OCI-LY1 (cell line): ENCODE measurements at regions not wholly inside any gene's neighbourhood (a gene's known extent, or its start where the extent isn't known, plus 50 kb on each side); places are given as distances from the start of the nearest gene placed in this dataset.

Experiments
- CTCF ChIP-seq: fragments of 200-600 bp; sonication (generic), shearing (Covaris generic); IDR thresholded peaks from 2 replicates; pipeline ENCODE4 v1.5.1; 2017; ENCODE audit warnings: mild to moderate bottlenecking, antibody characterized with exemption, low read length, moderate library complexity, mixed read lengths
- EZH2 ChIP-seq: fragments of 200-600 bp; sonication (generic), shearing (Covaris generic); IDR thresholded peaks from 2 replicates; pipeline ENCODE4 v1.8.0; 2017; ENCODE audit warnings: borderline replicate concordance, mixed run types, mild to moderate bottlenecking, antibody characterized with exemption, low read length, moderate library complexity, mixed read lengths

- TF ChIP-seq CTCF (no peak), EZH2 (no peak)
Measured at GRCh38 chr4:41379230-41379629, 122.5 kb downstream of the UCHL1 start.
